Vagina (tissue), 2 donors: ENCODE measurements at regions not wholly inside any gene's neighbourhood (a gene's known extent, or its start where the extent isn't known, plus 50 kb on each side); places are given as distances from the start of the nearest gene placed in this dataset.

Source experiments
- CTCF ChIP-seq, 3 experiments: fragments of 450-650 bp in 2 of 3; fragments of 200-600 bp in 1 of 3; sonication (generic) in 1 of 3; IDR thresholded peaks; one replicate each; pipeline ENCODE4 v1.5.1; 2017 to 2019; ENCODE audit warnings: antibody characterized with exemption in 3 of 3, mild to moderate bottlenecking in 2 of 3, moderate library complexity in 2 of 3
- POLR2A ChIP-seq, 2 donors: fragments of 450-650 bp; IDR thresholded peaks; one replicate each; pipeline ENCODE4 v1.6.1; 2017; ENCODE audit warnings: antibody characterized with exemption in 2 of 2, mild to moderate bottlenecking in 2 of 2, moderate library complexity in 2 of 2
- POLR2AphosphoS5 ChIP-seq, 2 donors: sonication (generic); formaldehyde crosslinking; IDR thresholded peaks; one replicate each; pipeline ENCODE4 v1.9.0; 2017; ENCODE audit warnings: antibody characterized with exemption in 2 of 2, mild to moderate bottlenecking in 2 of 2, low read depth in 1 of 2; ENCODE audit not compliant: insufficient read depth in 1 of 2

- TF ChIP-seq POLR2A (IDR thresholded peaks at IDR 0.05) (no peak), CTCF (IDR thresholded peaks at IDR 0.05) (no peak), POLR2AphosphoS5 (IDR thresholded peaks at IDR 0.05; ENCODE audit: insufficient read depth in 1 of 2, low read depth in 1 of 2) (no peak)
These were observed 511.5 kb upstream of the PTBP2 start for GRCh38 chr1:96210054-96210453.
